ENCODE measurements at regions not wholly inside any gene's neighbourhood (a gene's known extent, or its start where the extent isn't known, plus 50 kb on each side); places are given as distances from the start of the nearest gene placed in this dataset.

GRCh38 chr12:90090929-90091651 is 382.5 kb upstream of the ATP2B1 start:
- H3F3A ChIP-seq (ENCODE audit: insufficient read depth) = no peaks in the 10 kb centered on the region; the same call in 1 of the 2 replicates
- no peaks in the 10 kb centered on the region for H4K20me1 ChIP-seq (ENCODE audit: low read depth, low read length)
- no peaks in the 10 kb centered on the region for H3K9me2 ChIP-seq (replicated peaks; ENCODE audit: insufficient read depth, low read length)
- H2AFZ ChIP-seq (ENCODE audit: low read depth, low read length, severe bottlenecking) = peak overlapping the region; percentile 49
- H3K9me3 ChIP-seq (ENCODE audit: insufficient read depth, low read length) = no peaks in the 10 kb centered on the region
- TF ChIP-seq EZH2phosphoT487 (conservative IDR thresholded peaks at IDR 0.05; ENCODE audit: low read length) (no peak), CTCF (IDR thresholded peaks at IDR 0.05; ENCODE audit: insufficient read depth, low read length, poor library complexity, severe bottlenecking) (no peak)
- no peak overlapping the region for H3K9ac ChIP-seq (ENCODE audit: low read length)
- no peaks in the 10 kb centered on the region for H3K27me3 ChIP-seq (ENCODE audit: low read length)
- no peaks in the 10 kb centered on the region for H3K79me2 ChIP-seq (ENCODE audit: insufficient read depth, low read length)
- no peak overlapping the region for H3K4me2 ChIP-seq (ENCODE audit: low read depth, low read length, poor library complexity, severe bottlenecking)
- H3K36me3 ChIP-seq (ENCODE audit: low read length) = no peaks in the 10 kb centered on the region
- H3K4me3 ChIP-seq (ENCODE audit: insufficient read depth, low read length, poor library complexity, severe bottlenecking) = no peak overlapping the region
- peak overlapping the region; percentile 3; the same call in 1 of the 2 replicates for H3K27ac ChIP-seq (ENCODE audit: low read depth, low read length)

GRCh38 chr12:90086281-90086680 is 377.6 kb upstream of the ATP2B1 start:
- H3K27ac ChIP-seq (ENCODE audit: low read depth, low read length) = peak overlapping the region; percentile 67
- no peak overlapping the region for H2AFZ ChIP-seq (ENCODE audit: low read depth, low read length, severe bottlenecking)
- H3K9me3 ChIP-seq (ENCODE audit: insufficient read depth, low read length) = no peaks in the 10 kb centered on the region
- H3K9me2 ChIP-seq (replicated peaks; ENCODE audit: insufficient read depth, low read length) = no peaks in the 10 kb centered on the region
- no peak overlapping the region for H3K4me3 ChIP-seq (ENCODE audit: insufficient read depth, low read length, poor library complexity, severe bottlenecking)
- H3K79me2 ChIP-seq (ENCODE audit: insufficient read depth, low read length) = no peaks in the 10 kb centered on the region
- no peaks in the 10 kb centered on the region for H3F3A ChIP-seq (ENCODE audit: insufficient read depth)
- H3K36me3 ChIP-seq (ENCODE audit: low read length) = no peaks in the 10 kb centered on the region
- H4K20me1 ChIP-seq (ENCODE audit: low read depth, low read length) = no peaks in the 10 kb centered on the region
- no peaks in the 10 kb centered on the region for H3K27me3 ChIP-seq (ENCODE audit: low read length)
- peak overlapping the region; percentile 41 for H3K4me2 ChIP-seq (ENCODE audit: low read depth, low read length, poor library complexity, severe bottlenecking)
- 0 out of 2 replicates have a peak overlapping the region, but pooled peaks have one; percentile 0 for H3K9ac ChIP-seq (ENCODE audit: low read length)
- TF ChIP-seq CTCF (IDR thresholded peaks at IDR 0.05; ENCODE audit: insufficient read depth, low read length, poor library complexity, severe bottlenecking) (no peak), EZH2phosphoT487 (conservative IDR thresholded peaks at IDR 0.05; ENCODE audit: low read length) (no peak)

- Histone ChIP-seq H3K9me3 (ENCODE audit: insufficient read depth, low read length) (no peaks in the 10 kb centered on the region), H3K4me2 (ENCODE audit: low read depth, low read length, poor library complexity, severe bottlenecking) (peak overlapping the region; percentile 7), H4K20me1 (ENCODE audit: low read depth, low read length) (no peaks in the 10 kb centered on the region), H3K27me3 (ENCODE audit: low read length) (no peaks in the 10 kb centered on the region), H3K79me2 (ENCODE audit: insufficient read depth, low read length) (no peaks in the 10 kb centered on the region), H3K4me3 (ENCODE audit: insufficient read depth, low read length, poor library complexity, severe bottlenecking) (no peak overlapping the region), H3K9ac (ENCODE audit: low read length) (0 out of 2 replicates have a peak overlapping the region, but pooled peaks have one; percentile 0), H3K9me2 (replicated peaks; ENCODE audit: insufficient read depth, low read length) (no peaks in the 10 kb centered on the region), H3F3A (ENCODE audit: insufficient read depth) (no peaks in the 10 kb centered on the region), H2AFZ (ENCODE audit: low read depth, low read length, severe bottlenecking) (no peak overlapping the region), H3K27ac (ENCODE audit: low read depth, low read length) (peak overlapping the region; percentile 67), H3K36me3 (ENCODE audit: low read length) (no peaks in the 10 kb centered on the region)
- TF ChIP-seq EZH2phosphoT487 (conservative IDR thresholded peaks at IDR 0.05; ENCODE audit: low read length) = no peak
These were observed 377.0 kb upstream of the ATP2B1 start for GRCh38 chr12:90085494-90086274.
